HG03558 (cell line): ENCODE measurements at regions not wholly inside any gene's neighbourhood (a gene's known extent, or its start where the extent isn't known, plus 50 kb on each side); places are given as distances from the start of the nearest gene placed in this dataset.

Source experiments
- ATAC-seq: cut with Tn5 transposase; IDR thresholded peaks from one replicate; pipeline ENCODE4 v1.9.1; 2021; ENCODE audit warnings: moderate number of reproducible peaks; ENCODE audit not compliant: unreplicated experiment; ENCODE audit errors: extremely low read depth

- no peak for ATAC-seq
Measured at GRCh38 chr18:74023220-74023619, 124.4 kb downstream of the FBXO15 start.

GRCh38 chr18:74019864-74020263, 127.8 kb downstream of the FBXO15 start:
- ATAC-seq, result no peak

GRCh38 chr18:74013955-74014354, 133.7 kb downstream of the FBXO15 start:
- ATAC-seq, result no peak

GRCh38 chr18:74012954-74013630, 134.5 kb downstream of the FBXO15 start:
- ATAC-seq, result no peak

- ATAC-seq, result no peak
Measured at GRCh38 chr18:74006143-74006542, 141.5 kb downstream of the FBXO15 start.

- ATAC-seq, result no peak
Measured at GRCh38 chr18:74005320-74006109, 142.1 kb downstream of the FBXO15 start.

- no peak for ATAC-seq
Measured at GRCh38 chr18:73992242-73993022, 155.2 kb downstream of the FBXO15 start.

- ATAC-seq, result no peak
Measured at GRCh38 chr18:73991570-73991969, 156.1 kb downstream of the FBXO15 start.

- no peak for ATAC-seq
Measured at GRCh38 chr18:73990258-73990657, 157.4 kb downstream of the FBXO15 start.

- no peak for ATAC-seq
Measured at GRCh38 chr18:73987247-73987980, 160.2 kb downstream of the FBXO15 start.

- no peak for ATAC-seq
Measured at GRCh38 chr18:73986711-73987110, 160.9 kb downstream of the FBXO15 start.

- no peak for ATAC-seq
Measured at GRCh38 chr18:73985855-73986625, 161.6 kb downstream of the FBXO15 start.

GRCh38 chr18:73983970-73984369, 163.7 kb downstream of the FBXO15 start:
- ATAC-seq, result no peak

GRCh38 chr18:73983496-73983895, 164.1 kb downstream of the FBXO15 start:
- ATAC-seq, result no peak

- ATAC-seq, result no peak
Measured at GRCh38 chr18:73981796-73982195, 165.8 kb downstream of the FBXO15 start.

GRCh38 chr18:73980289-73980979, 167.2 kb downstream of the FBXO15 start:
- no peak for ATAC-seq

GRCh38 chr18:73979742-73980141, 167.9 kb downstream of the FBXO15 start:
- no peak for ATAC-seq

- ATAC-seq, result no peak
Measured at GRCh38 chr18:73976433-73976832, 171.2 kb downstream of the FBXO15 start.

GRCh38 chr18:73975266-73975665, 172.4 kb downstream of the FBXO15 start:
- no peak for ATAC-seq
